Activated CD4-positive, alpha-beta T cell treated with anti-CD3 and anti-CD28 coated beads, Interleukin-2, amount 10 ng/mL, durations not matched to agents 24 days and 14 days (primary cell): ENCODE measurements at regions not wholly inside any gene's neighbourhood (a gene's known extent, or its start where the extent isn't known, plus 50 kb on each side); places are given as distances from the start of the nearest gene placed in this dataset.
"Not testable (repeated sequence)": the region's sequence is repeated elsewhere in the genome, so short reads cannot be mapped to it uniquely, and the experiment has no call there.

ENCODE experiments used
- DNase-seq: peaks from one replicate; pipeline ENCODE4 v3.0.0; 2022
- H3K27ac Mint-ChIP-seq: one replicate; pipeline ENCODE4 v1.8.0; 2022; ENCODE audit warnings: mild to moderate bottlenecking, mixed read lengths
- H3K27me3 Mint-ChIP-seq: one replicate; pipeline ENCODE4 v1.8.0; 2022; ENCODE audit warnings: mixed read lengths
- H3K36me3 Mint-ChIP-seq: one replicate; pipeline ENCODE4 v1.8.0; 2022; ENCODE audit warnings: low read depth, mild to moderate bottlenecking, mixed read lengths
- H3K4me1 Mint-ChIP-seq: one replicate; pipeline ENCODE4 v1.8.0; 2021; ENCODE audit warnings: mixed read lengths
- H3K4me3 Mint-ChIP-seq: one replicate; pipeline ENCODE4 v1.8.0; 2022; ENCODE audit warnings: mild to moderate bottlenecking, moderate library complexity, mixed read lengths
- H3K9me3 Mint-ChIP-seq: one replicate; pipeline ENCODE4 v1.8.0; 2021; ENCODE audit warnings: mixed read lengths
- intact Hi-C: fragments of 100-400 bp; cut with micrococcal nuclease; formaldehyde crosslinking; loops from one replicate; pipeline ENCODE4 v1.15.1; 2023

- Mint-ChIP-seq H3K27ac (no peak overlapping the region), H3K4me1 (no peaks in the 10 kb centered on the region), H3K9me3 (no peaks in the 10 kb centered on the region), H3K4me3 (no peak overlapping the region), H3K36me3 (no peaks in the 10 kb centered on the region), H3K27me3 (no peaks in the 10 kb centered on the region)
- intact Hi-C loops = no loop called here
- DNase-seq = no peak
Observed at GRCh38 chr4:111433441-111433840, 711.8 kb upstream of the FAM241A start.

DNA sequence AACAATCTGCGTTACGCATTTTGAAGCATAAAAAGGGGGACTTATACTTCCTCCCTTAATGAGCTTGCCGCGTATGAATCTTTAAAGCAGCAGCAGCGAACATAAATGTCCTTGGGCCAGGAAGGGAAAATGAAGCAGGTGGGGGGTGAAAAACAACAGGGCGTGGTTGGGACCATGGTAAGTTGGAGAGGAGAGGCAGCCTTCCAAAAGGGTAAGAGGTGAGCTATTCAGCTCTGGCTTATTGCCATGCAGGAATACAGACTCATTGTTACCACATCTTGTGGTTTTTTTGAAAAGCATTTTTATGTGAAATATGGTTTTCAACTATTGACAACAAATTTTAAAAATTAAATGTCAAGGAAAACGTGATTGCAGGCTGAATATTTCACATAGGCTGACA, 710.7 kb upstream of the FAM241A start:
- no peak for DNase-seq
- no peaks in the 10 kb centered on the region for H3K36me3 Mint-ChIP-seq
- intact Hi-C loops = no loop called here
- no peaks in the 10 kb centered on the region for H3K27me3 Mint-ChIP-seq
- H3K27ac Mint-ChIP-seq = no peak overlapping the region
- H3K9me3 Mint-ChIP-seq = no peaks in the 10 kb centered on the region
- H3K4me3 Mint-ChIP-seq = no peak overlapping the region
- H3K4me1 Mint-ChIP-seq = no peaks in the 10 kb centered on the region

DNA sequence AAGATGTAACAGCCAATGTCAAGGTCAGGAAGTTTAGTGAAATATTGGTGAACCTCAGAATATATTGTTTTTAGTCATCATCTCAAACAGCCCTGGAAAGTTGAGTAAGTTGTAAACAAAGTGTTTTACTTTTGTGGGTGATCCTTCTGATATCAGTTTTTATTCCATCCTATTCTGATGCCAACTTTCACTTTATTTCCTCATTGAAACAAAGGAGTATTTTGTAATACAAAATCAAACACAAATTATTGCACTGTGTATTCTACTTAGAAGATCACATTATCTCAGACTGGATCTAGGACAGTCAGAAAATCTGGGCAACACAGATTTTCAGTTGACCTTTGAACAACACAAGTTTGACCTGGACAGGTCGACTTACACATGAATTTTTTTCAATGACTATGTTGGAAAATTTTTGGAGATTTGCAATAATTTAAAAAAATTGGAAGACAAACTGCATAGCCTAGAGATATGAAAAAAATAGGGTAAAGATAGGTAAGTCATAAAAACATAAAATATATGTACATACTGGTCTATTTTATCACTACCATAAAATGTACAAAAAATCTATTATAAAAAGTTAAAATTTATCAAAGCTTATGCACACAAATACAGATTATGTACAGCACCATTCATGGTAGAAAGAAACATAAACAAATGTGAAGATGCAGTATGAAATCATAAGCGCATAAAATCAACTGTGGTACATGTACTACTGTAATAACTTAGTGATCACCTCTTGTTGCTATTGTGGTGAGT, 709.1 kb upstream of the FAM241A start:
- Mint-ChIP-seq H3K4me3 (no peak overlapping the region), H3K4me1 (no peaks in the 10 kb centered on the region), H3K27ac (no peak overlapping the region), H3K9me3 (no peaks in the 10 kb centered on the region), H3K36me3 (no peaks in the 10 kb centered on the region), H3K27me3 (no peaks in the 10 kb centered on the region)
- intact Hi-C loops = no loop called here
- DNase-seq = no peak

- intact Hi-C loops = no loop called here
- DNase-seq = no peak
- Mint-ChIP-seq H3K4me1 (no peaks in the 10 kb centered on the region), H3K27ac (no peak overlapping the region), H3K4me3 (no peak overlapping the region), H3K9me3 (no peaks in the 10 kb centered on the region), H3K36me3 (no peaks in the 10 kb centered on the region), H3K27me3 (no peaks in the 10 kb centered on the region)
Observed at GRCh38 chr4:111441687-111442086, 703.6 kb upstream of the FAM241A start.

- H3K4me3 Mint-ChIP-seq, H3K27me3 Mint-ChIP-seq, DNase-seq, H3K9me3 Mint-ChIP-seq, H3K27ac Mint-ChIP-seq, H3K36me3 Mint-ChIP-seq, intact Hi-C loops, H3K4me1 Mint-ChIP-seq: not testable (repeated sequence)
Observed at GRCh38 chr4:111444836-111445235, 700.4 kb upstream of the FAM241A start.

DNA sequence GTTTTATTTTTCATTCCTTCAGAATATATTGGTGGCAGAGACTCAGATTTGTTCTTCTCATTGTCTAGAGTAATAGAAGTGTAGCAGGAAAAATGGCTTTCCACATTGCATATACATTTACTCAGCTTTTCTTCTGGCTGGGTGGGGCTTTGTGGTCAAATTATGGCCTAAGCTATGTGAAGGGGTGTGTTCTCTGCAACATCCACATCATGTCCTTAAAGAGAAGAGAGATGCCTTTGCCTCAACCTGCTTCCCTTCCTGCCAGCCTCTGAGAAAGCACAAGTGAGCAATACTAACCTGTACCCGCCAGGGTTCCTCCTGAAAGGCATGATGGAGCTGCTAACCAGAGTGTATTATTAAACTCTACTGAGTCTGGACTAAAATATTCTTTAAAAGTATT, 695.6 kb upstream of the FAM241A start:
- H3K4me1 Mint-ChIP-seq = no peaks in the 10 kb centered on the region
- DNase-seq = no peak
- no peaks in the 10 kb centered on the region for H3K27me3 Mint-ChIP-seq
- no peak overlapping the region for H3K27ac Mint-ChIP-seq
- no peaks in the 10 kb centered on the region for H3K9me3 Mint-ChIP-seq
- no peaks in the 10 kb centered on the region for H3K36me3 Mint-ChIP-seq
- intact Hi-C loops = no loop called here
- H3K4me3 Mint-ChIP-seq = no peak overlapping the region

DNA sequence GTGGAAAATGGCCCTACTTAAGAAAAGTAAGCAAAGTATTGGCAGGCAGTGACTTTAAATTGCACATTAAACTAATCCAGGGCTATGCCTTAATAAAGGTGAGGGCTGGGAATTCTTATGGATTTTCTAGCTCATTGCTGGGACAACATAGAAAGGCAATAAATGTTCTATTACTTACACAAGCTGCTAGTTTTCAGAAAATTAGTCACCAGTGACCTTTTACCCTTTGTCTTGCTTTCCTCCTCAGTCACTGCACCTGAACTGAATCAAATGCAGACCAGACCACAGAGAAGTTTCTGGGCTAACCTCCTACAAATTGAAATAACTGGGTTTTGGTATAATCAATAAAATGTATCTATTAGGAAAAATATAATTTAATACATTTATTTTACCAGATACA, 694.4 kb upstream of the FAM241A start:
- intact Hi-C loops = no loop called here
- Mint-ChIP-seq H3K27me3 (no peaks in the 10 kb centered on the region), H3K9me3 (no peaks in the 10 kb centered on the region), H3K27ac (no peak overlapping the region), H3K36me3 (no peaks in the 10 kb centered on the region), H3K4me3 (no peak overlapping the region), H3K4me1 (no peaks in the 10 kb centered on the region)
- no peak for DNase-seq

GRCh38 chr4:111453216-111453615, 692.0 kb upstream of the FAM241A start:
- H3K27ac Mint-ChIP-seq = no peak overlapping the region
- DNase-seq = no peak
- H3K36me3 Mint-ChIP-seq = no peaks in the 10 kb centered on the region
- intact Hi-C loops = no loop called here
- no peak overlapping the region for H3K4me3 Mint-ChIP-seq
- H3K4me1 Mint-ChIP-seq = no peaks in the 10 kb centered on the region
- H3K27me3 Mint-ChIP-seq = no peaks in the 10 kb centered on the region
- no peaks in the 10 kb centered on the region for H3K9me3 Mint-ChIP-seq

DNA sequence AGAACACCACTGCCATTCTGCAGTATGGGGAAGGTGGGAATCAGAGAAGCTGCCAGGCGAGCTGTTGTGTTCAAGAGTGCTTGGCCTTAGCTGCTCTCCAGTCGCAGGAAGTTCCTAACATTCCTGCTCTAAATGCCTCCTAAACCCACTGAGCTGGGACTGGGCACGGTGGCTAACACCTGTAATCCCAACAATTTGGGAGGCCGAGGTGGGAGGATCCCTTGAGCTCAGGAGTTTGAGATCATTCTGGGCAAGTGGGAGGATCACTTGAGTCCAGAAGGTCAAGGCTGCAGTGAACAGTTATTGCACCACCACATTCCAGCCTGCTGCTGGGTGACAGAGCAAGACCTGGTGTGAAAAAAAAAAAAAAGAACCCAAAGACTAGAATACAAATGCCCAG, 690.3 kb upstream of the FAM241A start:
- Mint-ChIP-seq H3K27me3 (no peaks in the 10 kb centered on the region), H3K4me1 (no peaks in the 10 kb centered on the region), H3K4me3 (no peak overlapping the region), H3K27ac (no peak overlapping the region), H3K9me3 (no peaks in the 10 kb centered on the region), H3K36me3 (no peaks in the 10 kb centered on the region)
- intact Hi-C loops = no loop called here
- DNase-seq = no peak

DNA sequence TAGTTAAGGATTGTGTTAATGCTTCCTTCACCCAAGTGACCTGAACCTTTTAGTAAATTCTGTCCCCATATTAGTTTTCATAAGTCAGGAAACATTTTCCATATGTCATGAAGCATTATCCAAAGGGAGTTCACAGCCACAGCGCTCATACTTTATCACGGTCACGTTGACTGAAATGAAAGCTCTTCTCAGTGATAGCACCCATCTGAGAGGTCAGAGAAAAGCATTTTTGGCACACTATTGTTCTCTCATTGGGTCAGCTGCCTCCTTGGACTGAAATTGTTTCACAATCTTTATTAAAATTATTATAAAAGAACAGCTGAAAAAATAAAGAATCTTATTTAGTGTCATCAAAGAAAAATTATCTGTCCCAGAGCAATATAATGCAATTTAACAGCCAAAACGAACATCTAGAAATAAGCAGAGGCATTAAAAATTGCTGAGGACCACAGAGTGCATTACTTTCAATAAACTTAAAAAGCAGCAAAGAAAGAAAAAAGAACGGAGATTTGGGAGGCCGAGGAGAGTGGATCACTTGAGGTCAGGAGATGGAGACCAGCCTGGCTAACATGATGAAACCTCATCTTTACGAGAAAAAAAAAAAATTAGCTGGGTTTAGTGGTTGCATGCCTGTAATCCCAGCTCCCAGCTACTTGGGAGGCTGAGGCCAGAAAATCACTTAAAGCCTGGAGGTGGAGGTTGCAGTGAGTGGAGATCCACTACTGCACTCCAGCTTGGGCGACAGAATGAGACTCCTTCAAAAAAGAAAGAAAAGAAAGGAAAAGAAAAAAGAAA, 680.8 kb upstream of the FAM241A start:
- Mint-ChIP-seq H3K4me3 (no peak overlapping the region), H3K36me3 (no peaks in the 10 kb centered on the region), H3K27me3 (no peaks in the 10 kb centered on the region), H3K9me3 (no peaks in the 10 kb centered on the region), H3K4me1 (no peaks in the 10 kb centered on the region), H3K27ac (no peak overlapping the region)
- no peak for DNase-seq
- intact Hi-C loops = no loop called here

DNA sequence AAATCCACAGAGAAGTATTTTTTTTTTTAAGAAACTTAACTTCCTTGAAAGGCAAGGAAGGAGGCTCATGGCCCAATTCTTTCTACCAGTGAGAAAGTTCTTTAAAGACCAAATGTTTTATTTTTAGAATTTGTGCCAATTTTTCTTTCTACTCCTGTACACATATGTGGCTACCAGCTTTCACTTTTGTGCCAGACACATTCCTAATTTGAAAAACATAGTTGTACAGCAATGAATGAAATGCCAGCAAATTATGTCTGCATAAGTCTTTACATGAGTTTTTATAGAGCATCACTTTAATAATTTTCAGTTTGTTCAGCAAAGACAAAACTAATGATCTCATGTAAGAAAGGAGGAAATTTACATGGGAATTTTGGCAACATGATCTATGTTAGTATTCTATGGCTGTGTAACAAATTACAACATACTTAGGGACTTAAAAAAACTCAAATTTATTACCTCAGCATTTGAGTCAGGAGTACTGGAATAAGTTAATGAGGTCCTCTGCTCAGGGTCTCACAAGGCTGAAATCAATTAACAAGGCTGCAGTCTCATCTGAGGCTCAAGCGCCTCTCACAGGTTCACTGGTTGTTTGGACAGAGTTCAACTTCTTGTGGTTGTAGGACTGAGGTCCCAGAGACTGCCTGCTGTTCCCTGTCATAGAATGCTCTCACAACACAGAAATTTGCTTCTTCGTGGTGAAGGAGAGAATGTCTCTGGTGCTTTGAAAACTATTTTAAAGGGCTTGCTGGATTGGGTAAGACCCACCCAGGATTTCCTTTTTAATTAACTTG, 678.2 kb upstream of the FAM241A start:
- Mint-ChIP-seq H3K27ac (no peak overlapping the region), H3K27me3 (no peaks in the 10 kb centered on the region), H3K4me1 (no peaks in the 10 kb centered on the region), H3K36me3 (no peaks in the 10 kb centered on the region), H3K4me3 (no peak overlapping the region), H3K9me3 (no peaks in the 10 kb centered on the region)
- intact Hi-C loops = no loop called here
- no peak for DNase-seq

DNA sequence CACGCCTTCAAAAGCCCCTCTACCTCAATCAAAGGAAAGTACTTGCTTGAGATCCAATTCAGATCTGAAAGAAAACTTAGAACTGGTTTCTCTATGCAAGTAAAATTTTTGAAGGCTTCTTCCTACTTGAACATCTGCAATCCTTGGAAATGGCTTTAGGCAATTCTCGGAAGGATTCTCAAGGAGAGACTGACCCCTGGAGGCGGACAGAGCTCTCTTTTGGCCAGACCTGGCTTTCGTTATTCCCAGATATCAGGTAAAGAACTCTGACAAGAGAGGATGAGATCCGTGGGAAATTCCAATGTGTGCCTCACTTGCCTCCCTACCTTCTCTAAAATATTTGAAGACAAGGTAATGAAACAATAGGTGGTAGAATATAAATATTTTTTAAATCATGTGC, 670.3 kb upstream of the FAM241A start:
- Mint-ChIP-seq H3K27ac (no peak overlapping the region), H3K36me3 (no peaks in the 10 kb centered on the region), H3K4me3 (no peak overlapping the region), H3K9me3 (no peaks in the 10 kb centered on the region), H3K4me1 (no peaks in the 10 kb centered on the region), H3K27me3 (no peaks in the 10 kb centered on the region)
- intact Hi-C loops = no loop called here
- DNase-seq = no peak

GRCh38 chr4:111475666-111476065, 669.6 kb upstream of the FAM241A start:
- Mint-ChIP-seq H3K27me3 (no peaks in the 10 kb centered on the region), H3K4me1 (no peaks in the 10 kb centered on the region), H3K27ac (no peak overlapping the region), H3K36me3 (no peaks in the 10 kb centered on the region), H3K9me3 (no peaks in the 10 kb centered on the region), H3K4me3 (no peak overlapping the region)
- intact Hi-C loops = no loop called here
- DNase-seq = no peak

DNA sequence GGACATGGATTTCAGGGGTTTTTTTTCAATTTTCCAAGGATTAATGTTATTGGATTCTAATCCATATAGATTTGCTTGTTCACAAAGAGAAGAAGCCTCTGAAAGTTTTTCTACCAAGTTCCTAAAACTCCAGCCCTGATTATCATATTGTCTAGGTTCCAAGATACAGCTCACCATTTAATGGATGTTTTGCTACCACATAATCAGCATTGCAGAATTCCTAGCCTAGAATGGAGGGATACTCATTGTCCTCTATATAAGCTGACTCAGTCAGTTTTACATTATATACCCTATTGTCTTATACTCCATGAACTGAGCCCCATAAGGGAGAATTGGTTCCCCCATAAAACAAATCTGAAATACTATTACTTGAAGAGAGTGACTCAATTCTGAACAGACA, 664.7 kb upstream of the FAM241A start:
- no peaks in the 10 kb centered on the region for H3K27me3 Mint-ChIP-seq
- intact Hi-C loops = no loop called here

More for the DNA sequence above, 664.7 kb upstream of the FAM241A start:
- Mint-ChIP-seq H3K27ac (no peak overlapping the region), H3K9me3 (no peaks in the 10 kb centered on the region), H3K4me3 (no peak overlapping the region), H3K4me1 (no peaks in the 10 kb centered on the region), H3K36me3 (no peaks in the 10 kb centered on the region)
- no peak for DNase-seq
